HEK293T (cell line): ENCODE measurements at regions not wholly inside any gene's neighbourhood (a gene's known extent, or its start where the extent isn't known, plus 50 kb on each side); places are given as distances from the start of the nearest gene placed in this dataset.

Experiments
- CTCF ChIA-PET: fragments of 350-600 bp; formaldehyde crosslinking; extraction: SDS; loops from one replicate; lab custom pipeline; 2021; ENCODE audit warnings: antibody characterized with exemption, inconsistent platforms; lab: Yijun Ruan, JAX
- POLR2A ChIA-PET: fragments of 350-600 bp; formaldehyde crosslinking; extraction: SDS; loops from one replicate; lab custom pipeline; 2020; ENCODE audit warnings: antibody characterized with exemption, inconsistent platforms; lab: Yijun Ruan, JAX
- DNase-seq: peaks from one replicate; pipeline ENCODE4 v3.0.0; 2012; ENCODE audit warnings: mixed read lengths; ENCODE audit errors: extremely low spot score
- ARNT ChIP-seq: fragments of 450-650 bp; IDR thresholded peaks from 2 replicates; pipeline ENCODE4 v1.6.1; 2017; ENCODE audit warnings: mild to moderate bottlenecking
- BHLHE40 ChIP-seq: fragments of 450-650 bp; IDR thresholded peaks from 2 replicates; pipeline ENCODE4 v1.6.1; 2016; ENCODE audit warnings: mild to moderate bottlenecking, moderate library complexity, borderline replicate concordance
- CTBP1 ChIP-seq: fragments of 450-650 bp; IDR thresholded peaks from 2 replicates; pipeline ENCODE4 v1.6.1; 2016; ENCODE audit warnings: borderline replicate concordance
- ELF4 ChIP-seq: fragments of 450-650 bp; IDR thresholded peaks from 2 replicates; pipeline ENCODE4 v1.6.1; 2017; ENCODE audit warnings: antibody characterized with exemption
- FOXA1 ChIP-seq: fragments of 450-650 bp; IDR thresholded peaks from 2 replicates; pipeline ENCODE4 v1.6.1; 2016; ENCODE audit warnings: mild to moderate bottlenecking
- FOXK2 ChIP-seq: fragments of 450-650 bp; IDR thresholded peaks from 2 replicates; pipeline ENCODE4 v1.6.1; 2016; ENCODE audit warnings: mild to moderate bottlenecking
- FOXM1 ChIP-seq: fragments of 450-650 bp; IDR thresholded peaks from 2 replicates; pipeline ENCODE4 v1.6.1; 2017; ENCODE audit warnings: mild to moderate bottlenecking, borderline replicate concordance
- HDGF ChIP-seq: fragments of 450-650 bp; IDR thresholded peaks from 2 replicates; pipeline ENCODE4 v1.6.1; 2017; ENCODE audit warnings: antibody characterized with exemption, borderline replicate concordance
- L3MBTL2 ChIP-seq: fragments of 450-650 bp; conservative IDR thresholded peaks from 2 replicates; pipeline ENCODE4 v1.6.1; 2016; ENCODE audit warnings: mild to moderate bottlenecking
- LEF1 ChIP-seq: fragments of 450-650 bp; IDR thresholded peaks from 2 replicates; pipeline ENCODE4 v1.6.1; 2017; ENCODE audit warnings: mild to moderate bottlenecking, borderline replicate concordance
- NFRKB ChIP-seq: fragments of 450-650 bp; IDR thresholded peaks from 2 replicates; pipeline ENCODE4 v1.6.1; 2016; ENCODE audit warnings: mild to moderate bottlenecking, moderate library complexity
- SP1 ChIP-seq: fragments of 450-650 bp; IDR thresholded peaks from 2 replicates; pipeline ENCODE4 v1.6.1; 2017
- SUZ12 ChIP-seq: fragments of 450-650 bp; IDR thresholded peaks from 2 replicates; pipeline ENCODE4 v1.6.1; 2016; ENCODE audit warnings: mild to moderate bottlenecking
- TARDBP ChIP-seq: fragments of 450-650 bp; IDR thresholded peaks from 2 replicates; pipeline ENCODE4 v1.6.1; 2016
- ZNF384 ChIP-seq: fragments of 450-650 bp; IDR thresholded peaks from 2 replicates; pipeline ENCODE4 v1.6.1; 2016
- TF ChIP-seq, protein P1 (sequence below): fragments of 450-650 bp; IDR thresholded peaks from 2 replicates; pipeline ENCODE4 v1.6.1; 2016

DNA sequence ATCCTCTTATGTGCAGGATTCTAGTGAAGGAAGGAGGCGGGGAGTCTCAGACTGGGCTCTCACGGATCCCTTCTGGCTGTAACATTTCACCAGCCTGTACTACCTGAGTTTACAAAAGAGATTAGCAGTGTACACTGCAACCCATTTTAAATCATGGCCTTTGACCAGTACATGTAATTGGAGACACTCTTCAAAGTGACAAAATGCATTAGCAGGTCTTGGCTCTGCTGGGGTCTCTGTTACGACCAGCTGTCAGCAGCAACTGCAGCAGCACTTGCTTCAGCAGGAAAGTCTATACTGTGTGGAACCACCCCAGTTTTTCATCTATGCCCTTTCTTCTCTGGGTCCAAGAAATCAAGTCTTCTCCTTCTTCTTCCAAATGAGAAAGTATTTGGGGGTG lies 322.8 kb upstream of the ASIC2 start:
- POLR2A ChIA-PET, result no interaction called here
- CTCF ChIA-PET, result no interaction called here
- DNase-seq, result no peak
- TF ChIP-seq ZNF384, result no peak
- TF ChIP-seq FOXM1, result no peak
- no peak for TF ChIP-seq CTBP1
- TF ChIP-seq TARDBP, result no peak
- TF ChIP-seq, protein P1, sequence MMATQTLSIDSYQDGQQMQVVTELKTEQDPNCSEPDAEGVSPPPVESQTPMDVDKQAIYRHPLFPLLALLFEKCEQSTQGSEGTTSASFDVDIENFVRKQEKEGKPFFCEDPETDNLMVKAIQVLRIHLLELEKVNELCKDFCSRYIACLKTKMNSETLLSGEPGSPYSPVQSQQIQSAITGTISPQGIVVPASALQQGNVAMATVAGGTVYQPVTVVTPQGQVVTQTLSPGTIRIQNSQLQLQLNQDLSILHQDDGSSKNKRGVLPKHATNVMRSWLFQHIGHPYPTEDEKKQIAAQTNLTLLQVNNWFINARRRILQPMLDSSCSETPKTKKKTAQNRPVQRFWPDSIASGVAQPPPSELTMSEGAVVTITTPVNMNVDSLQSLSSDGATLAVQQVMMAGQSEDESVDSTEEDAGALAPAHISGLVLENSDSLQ, result no peak
- no peak for TF ChIP-seq LEF1
- TF ChIP-seq BHLHE40, result no peak

DNA sequence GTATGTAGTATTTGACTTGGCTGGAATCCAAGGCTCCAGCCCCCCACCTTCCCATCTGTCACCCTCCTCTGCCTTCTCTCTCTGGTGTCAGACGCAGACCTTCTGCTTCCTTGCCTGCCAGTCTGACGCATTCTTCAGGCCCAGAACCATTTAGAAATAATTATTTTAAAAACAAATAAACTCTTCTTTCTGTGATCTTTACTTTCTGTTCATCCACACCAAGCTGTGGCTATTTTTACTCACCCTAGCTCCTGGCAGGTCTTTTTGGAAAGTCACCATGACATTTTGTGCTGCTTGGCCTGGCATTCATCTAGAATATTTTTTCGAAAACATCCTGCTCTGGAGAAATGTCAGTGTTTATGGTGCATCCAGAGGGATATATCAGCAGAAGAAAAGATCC lies 330.7 kb upstream of the ASIC2 start:
- POLR2A ChIA-PET, result interaction anchor here (0.7 kb wide), 1 partner anchor 97 kb away, joined by 3 read pairs; no protein-coding TSS in a partner anchor
- DNase-seq, result no peak
- TF ChIP-seq LEF1 (no peak), SUZ12 (no peak), CTBP1 (no peak), TARDBP (no peak), SP1 (no peak), FOXM1 (no peak), NFRKB (no peak), L3MBTL2 (no peak), ELF4 (no peak), ARNT (no peak)
- TF ChIP-seq, protein P1, result no peak
- CTCF ChIA-PET, result no interaction called here

DNA sequence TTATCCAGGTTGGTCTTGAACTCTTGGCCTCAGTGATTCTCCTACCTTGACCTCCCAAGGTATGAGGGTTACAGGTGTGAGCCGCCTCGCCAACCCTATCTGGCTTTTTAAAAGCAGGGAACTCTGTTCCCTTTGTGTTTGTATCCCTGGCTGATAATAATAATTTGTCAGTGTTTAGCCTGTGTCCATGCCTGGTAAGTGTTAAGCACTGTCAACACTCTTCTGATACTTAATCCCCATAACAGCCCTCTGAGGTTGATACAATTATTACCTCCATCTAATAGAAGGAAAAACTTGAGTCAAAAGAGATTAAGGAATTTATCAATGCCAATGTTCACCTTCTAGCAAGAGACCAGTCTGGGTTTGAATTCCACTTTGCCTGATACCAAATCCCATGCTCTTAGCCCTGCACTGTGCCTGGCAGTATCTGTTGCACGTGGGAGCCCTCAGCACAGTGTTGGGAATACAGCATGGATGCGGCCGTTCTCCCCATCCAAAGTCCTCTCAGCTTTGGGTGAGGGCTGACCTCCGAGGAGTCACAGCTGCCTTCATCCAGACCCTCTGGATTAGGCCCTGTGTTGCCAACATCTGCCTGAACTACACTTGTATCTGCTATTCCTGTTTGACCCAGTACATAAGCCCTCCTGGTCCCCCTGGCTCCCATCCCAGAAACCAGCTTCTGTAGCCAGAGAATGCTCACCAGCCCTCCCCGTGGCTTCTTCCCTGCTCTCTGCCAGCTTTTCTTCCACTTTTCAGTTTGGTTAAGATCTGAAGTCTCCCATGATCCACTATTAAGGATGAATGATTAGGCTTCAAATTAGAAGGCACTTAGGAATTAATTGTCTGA lies 335.6 kb upstream of the ASIC2 start:
- TF ChIP-seq SUZ12 (no peak), BHLHE40 (no peak), ARNT (no peak), ZNF384 (no peak), FOXK2 (no peak), HDGF (no peak), SP1 (no peak), ELF4 (no peak), NFRKB (no peak), FOXA1 (no peak), LEF1 (no peak), L3MBTL2 (no peak)
- TF ChIP-seq, protein P1, result no peak
- no peak for DNase-seq
- ChIA-PET CTCF (interaction anchor here (0.7 kb wide), 1 partner anchor 332 kb away, joined by 7 read pairs; no protein-coding TSS in a partner anchor), POLR2A (no interaction called here)

DNA sequence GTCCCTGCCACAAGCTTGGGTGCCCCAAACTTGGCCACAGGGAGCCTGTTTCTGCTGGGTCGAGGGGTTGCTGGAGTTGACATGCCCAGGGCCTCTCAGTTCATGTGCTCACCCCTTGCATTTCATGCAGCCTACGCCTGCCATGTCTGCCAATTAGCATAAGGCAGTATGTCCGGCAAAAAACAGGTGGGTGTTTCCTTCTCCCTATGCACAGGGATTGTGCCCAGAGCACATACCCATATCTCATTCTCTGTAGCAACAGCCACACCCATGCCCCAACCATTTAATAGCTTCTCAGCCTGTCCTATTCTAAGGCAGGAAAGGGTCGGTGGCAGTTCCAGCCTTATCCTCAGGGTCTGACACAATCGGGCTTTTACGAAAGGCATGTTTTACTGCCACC lies 340.4 kb upstream of the ASIC2 start:
- no peak for DNase-seq
- ChIA-PET POLR2A (no interaction called here), CTCF (no interaction called here)
- no peak for TF ChIP-seq TARDBP
- TF ChIP-seq FOXM1, result no peak
- no peak for TF ChIP-seq SP1
- no peak for TF ChIP-seq BHLHE40
- no peak for TF ChIP-seq FOXA1
- TF ChIP-seq HDGF, result no peak
- TF ChIP-seq, protein P1, result no peak
- no peak for TF ChIP-seq ZNF384

DNA sequence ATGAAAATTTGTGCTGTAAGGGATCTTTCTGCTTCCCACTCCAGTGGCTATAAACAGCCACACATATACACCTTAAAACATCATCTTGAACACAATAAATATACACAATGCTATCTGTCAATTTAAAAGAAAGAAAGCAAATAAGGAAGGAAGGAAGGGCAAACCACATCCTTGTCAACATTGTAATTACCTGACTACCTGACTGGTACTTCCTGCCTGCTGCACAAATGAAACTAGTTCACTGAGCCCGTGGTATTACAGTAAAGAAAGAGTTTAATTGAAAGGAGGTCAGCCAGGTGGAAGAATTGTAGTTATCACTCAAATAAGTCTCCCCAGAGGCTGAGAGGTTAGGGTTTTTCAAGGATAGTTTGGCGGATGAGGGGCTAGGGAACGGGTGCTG lies 344.4 kb upstream of the ASIC2 start:
- DNase-seq, result no peak
- CTCF ChIA-PET, result no interaction called here
- no peak for TF ChIP-seq CTBP1
- TF ChIP-seq BHLHE40, result no peak
- no peak for TF ChIP-seq TARDBP
- no peak for TF ChIP-seq NFRKB
- no peak for TF ChIP-seq LEF1
- TF ChIP-seq FOXA1, result no peak
- no peak for TF ChIP-seq ZNF384
- TF ChIP-seq ARNT, result no peak
- TF ChIP-seq SP1, result no peak
- no peak for TF ChIP-seq SUZ12
- no peak for TF ChIP-seq ELF4
- no peak for TF ChIP-seq FOXM1
- TF ChIP-seq HDGF, result no peak
- TF ChIP-seq FOXK2, result no peak
- TF ChIP-seq L3MBTL2, result no peak
- TF ChIP-seq, protein P1, result no peak
- POLR2A ChIA-PET, result no interaction called here
